SU-DHL-6 (cell line): ENCODE measurements at regions not wholly inside any gene's neighbourhood (a gene's known extent, or its start where the extent isn't known, plus 50 kb on each side); places are given as distances from the start of the nearest gene placed in this dataset.

Source experiments
- CTCF ChIP-seq: fragments of 200-600 bp; sonication (generic); IDR thresholded peaks from one replicate; pipeline ENCODE4 v1.5.1; 2017; ENCODE audit warnings: antibody characterized with exemption, mild to moderate bottlenecking, low read length, moderate library complexity; ENCODE audit not compliant: insufficient read depth, poor library complexity, severe bottlenecking
- EZH2phosphoT487 ChIP-seq: fragments of 200-600 bp; sonication (generic), shearing (Covaris generic); conservative IDR thresholded peaks from 2 replicates; pipeline ENCODE4 v1.6.1; 2018; ENCODE audit warnings: mild to moderate bottlenecking, antibody characterized with exemption, low read length, moderate library complexity, mixed read lengths

- TF ChIP-seq CTCF = no peak
- no peak for TF ChIP-seq EZH2phosphoT487
These were observed 2075.3 kb upstream of the C9orf72 start for GRCh38 chr9:29648601-29649000.
